ENCODE measurements at regions not wholly inside any gene's neighbourhood (a gene's known extent, or its start where the extent isn't known, plus 50 kb on each side); places are given as distances from the start of the nearest gene placed in this dataset.

DNA sequence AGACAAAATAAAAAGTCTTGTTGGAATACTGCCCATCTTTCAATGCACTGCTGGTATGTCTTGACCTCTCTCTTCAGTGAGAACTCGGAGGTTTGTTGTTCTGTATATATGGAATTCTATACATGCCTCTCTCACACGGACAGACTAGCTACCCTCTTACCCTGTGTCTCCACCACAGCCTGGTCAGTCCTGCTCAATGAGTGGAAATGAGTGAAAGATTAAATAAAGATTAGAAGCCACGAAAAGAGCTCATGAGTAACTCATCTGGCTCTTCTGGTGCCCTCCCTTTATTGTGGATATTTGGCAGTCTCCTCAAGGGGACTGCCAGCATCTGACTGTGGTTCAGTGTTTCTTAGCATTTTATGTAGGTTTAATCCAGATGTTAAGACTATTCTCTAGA lies 262.8 kb upstream of the MAP3K7 start:
- no peak for FAIRE-seq
- CTCF ChIA-PET: interaction anchor here (0.6 kb wide), 1 partner anchor 17 kb away, joined by 3 read pairs; no protein-coding TSS in a partner anchor

DNA sequence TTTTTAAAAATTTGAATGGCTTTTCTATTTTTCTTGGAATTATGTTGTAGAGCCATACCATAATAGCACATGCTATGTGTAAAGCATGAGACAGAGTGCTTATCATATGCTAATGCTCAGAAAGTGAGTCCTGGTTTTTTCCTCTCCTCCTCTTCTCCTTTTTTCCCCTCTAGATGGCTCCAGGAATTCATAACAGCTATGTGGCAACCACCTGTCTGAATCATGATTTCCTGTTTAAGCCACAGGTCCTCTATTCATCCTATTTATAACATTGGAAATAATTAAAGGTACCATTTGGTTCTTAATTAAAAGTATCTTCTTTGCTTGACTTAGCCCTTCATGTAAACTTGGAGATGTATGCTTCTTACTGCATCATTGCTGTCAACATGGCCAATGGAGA lies 260.0 kb upstream of the MAP3K7 start:
- H3K27ac ChIP-seq (ENCODE audit: control insufficient read depth, insufficient read depth): no peak overlapping the region
- no peaks in the 10 kb centered on the region for H3K27me3 ChIP-seq (replicated peaks in 1 of 2; ENCODE audit: control insufficient read depth in 2 of 2, insufficient read depth in 2 of 2, low read length in 1 of 2)
- no peak overlapping the region for H3K4me2 ChIP-seq (ENCODE audit: control insufficient read depth, insufficient read depth)
- FAIRE-seq (no peak), ATAC-seq (no peak), DNase-seq (ENCODE audit: low read depth, low spot score) (no peak)
- ChIA-PET RAD21 (ENCODE audit: unreplicated experiment) (no interaction called here), POLR2A (no interaction called here), SMC1A (ENCODE audit: uncharacterized antibody, unreplicated experiment) (no interaction called here), CTCF (no interaction called here)
- in situ Hi-C loops (cut with MboI): no loop called here
- no peaks in the 10 kb centered on the region for H4K20me1 ChIP-seq (ENCODE audit: control insufficient read depth, insufficient read depth)
- intact Hi-C loops (cut with micrococcal nuclease; ENCODE audit: unreplicated experiment): no loop called here
- H3K36me3 ChIP-seq (ENCODE audit: control insufficient read depth in 2 of 2, insufficient read depth in 2 of 2, low read length in 1 of 2): no peaks in the 10 kb centered on the region
- no peak overlapping the region for H3K4me3 ChIP-seq
- H3K4me1 ChIP-seq (ENCODE audit: control insufficient read depth, insufficient read depth, low read length): no peaks in the 10 kb centered on the region
- no peaks in the 10 kb centered on the region for H3K79me2 ChIP-seq (ENCODE audit: control insufficient read depth, insufficient read depth, low read length)
- H2AFZ ChIP-seq (ENCODE audit: control insufficient read depth, low read depth, low read length): no peak overlapping the region
- BruUV-seq (replicated peaks): no TSS peak
- H3K9ac ChIP-seq (ENCODE audit: control insufficient read depth, insufficient read depth, low read length): no peak overlapping the region
- no peaks in the 10 kb centered on the region for H3K9me3 ChIP-seq (replicated peaks; ENCODE audit: control insufficient read depth, insufficient read depth, low read length)
- no peak for TF ChIP-seq CEBPB (IDR thresholded peaks at IDR 0.05; ENCODE audit: borderline replicate concordance in 1 of 2, low read depth in 2 of 2, low read length in 2 of 2)
- TF ChIP-seq CBFB (IDR thresholded peaks at IDR 0.05; ENCODE audit: low read depth): no peak
- TF ChIP-seq NFIC (IDR thresholded peaks at IDR 0.05; ENCODE audit: low read depth, low read length): no peak
- no peak for TF ChIP-seq IKZF2 (IDR thresholded peaks at IDR 0.05)
- no peak for TF ChIP-seq HDAC6 (IDR thresholded peaks at IDR 0.05; ENCODE audit: unreplicated experiment)
- no peak for TF ChIP-seq ZNF274 (IDR thresholded peaks at IDR 0.05; ENCODE audit: insufficient read depth, insufficient read length)
- no peak for TF ChIP-seq TCF3 (IDR thresholded peaks at IDR 0.05; ENCODE audit: borderline replicate concordance, insufficient read depth, low read depth, low read length)
- TF ChIP-seq, protein P1, sequence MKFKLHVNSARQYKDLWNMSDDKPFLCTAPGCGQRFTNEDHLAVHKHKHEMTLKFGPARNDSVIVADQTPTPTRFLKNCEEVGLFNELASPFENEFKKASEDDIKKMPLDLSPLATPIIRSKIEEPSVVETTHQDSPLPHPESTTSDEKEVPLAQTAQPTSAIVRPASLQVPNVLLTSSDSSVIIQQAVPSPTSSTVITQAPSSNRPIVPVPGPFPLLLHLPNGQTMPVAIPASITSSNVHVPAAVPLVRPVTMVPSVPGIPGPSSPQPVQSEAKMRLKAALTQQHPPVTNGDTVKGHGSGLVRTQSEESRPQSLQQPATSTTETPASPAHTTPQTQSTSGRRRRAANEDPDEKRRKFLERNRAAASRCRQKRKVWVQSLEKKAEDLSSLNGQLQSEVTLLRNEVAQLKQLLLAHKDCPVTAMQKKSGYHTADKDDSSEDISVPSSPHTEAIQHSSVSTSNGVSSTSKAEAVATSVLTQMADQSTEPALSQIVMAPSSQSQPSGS (IDR thresholded peaks at IDR 0.05; ENCODE audit: low read length): no peak
- TF ChIP-seq RCOR1 (conservative IDR thresholded peaks at IDR 0.05; ENCODE audit: low read depth, low read length): no peak
- no peak for TF ChIP-seq SIN3A (IDR thresholded peaks at IDR 0.05; ENCODE audit: low read depth, low read length)
- no peak for TF ChIP-seq HDAC2 (IDR thresholded peaks at IDR 0.05)

More for the DNA sequence above, 262.8 kb upstream of the MAP3K7 start:
- RAD21 ChIA-PET (ENCODE audit: unreplicated experiment): no interaction called here
- no peak overlapping the region for H3K4me2 ChIP-seq (ENCODE audit: control insufficient read depth, insufficient read depth)
- intact Hi-C loops (cut with micrococcal nuclease; ENCODE audit: unreplicated experiment) (no loop called here), in situ Hi-C loops (cut with MboI) (no loop called here)
- DNase-seq (ENCODE audit: low read depth, low spot score) (no peak), ATAC-seq (no peak)
- POLR2A ChIA-PET: no interaction called here
- H2AFZ ChIP-seq (ENCODE audit: control insufficient read depth, low read depth, low read length): no peak overlapping the region
- H3K9me3 ChIP-seq (replicated peaks; ENCODE audit: control insufficient read depth, insufficient read depth, low read length): no peaks in the 10 kb centered on the region
- no peaks in the 10 kb centered on the region for H3K27me3 ChIP-seq (replicated peaks in 1 of 2; ENCODE audit: control insufficient read depth in 2 of 2, insufficient read depth in 2 of 2, low read length in 1 of 2)
- BruUV-seq (replicated peaks): no TSS peak
- no peak overlapping the region for H3K27ac ChIP-seq (ENCODE audit: control insufficient read depth, insufficient read depth)
- no peaks in the 10 kb centered on the region for H4K20me1 ChIP-seq (ENCODE audit: control insufficient read depth, insufficient read depth)
- no peak overlapping the region for H3K4me3 ChIP-seq
- SMC1A ChIA-PET (ENCODE audit: uncharacterized antibody, unreplicated experiment): interaction anchor here (1.2 to 1.3 kb wide), 2 partner anchors 11 to 15 kb away, joined by 3 read pairs; no protein-coding TSS in a partner anchor
- no peaks in the 10 kb centered on the region for H3K36me3 ChIP-seq (ENCODE audit: control insufficient read depth in 2 of 2, insufficient read depth in 2 of 2, low read length in 1 of 2)
- no peak overlapping the region for H3K9ac ChIP-seq (ENCODE audit: control insufficient read depth, insufficient read depth, low read length)
- H3K4me1 ChIP-seq (ENCODE audit: control insufficient read depth, insufficient read depth, low read length): no peaks in the 10 kb centered on the region
- 0% methylated on average over 3 of the region's 3 CpGs for WGBS (ENCODE audit: insufficient coverage, insufficient replicate concordance, low lambda C conversion rate, missing lambda C conversion rate)
- no peaks in the 10 kb centered on the region for H3K79me2 ChIP-seq (ENCODE audit: control insufficient read depth, insufficient read depth, low read length)
- TF ChIP-seq RAD51 (IDR thresholded peaks at IDR 0.05) (no peak), BACH1 (IDR thresholded peaks at IDR 0.05; ENCODE audit: borderline replicate concordance) (no peak), NBN (IDR thresholded peaks at IDR 0.05) (no peak), YBX1 (IDR thresholded peaks at IDR 0.05) (no peak), ZNF384 (IDR thresholded peaks at IDR 0.05; ENCODE audit: borderline replicate concordance, low read depth, low read length) (no peak), SMAD1 (IDR thresholded peaks at IDR 0.05; ENCODE audit: low read depth, partially characterized antibody) (no peak), CEBPB (IDR thresholded peaks at IDR 0.05; ENCODE audit: borderline replicate concordance in 1 of 2, low read depth in 2 of 2, low read length in 2 of 2) (no peak), ASH2L (IDR thresholded peaks at IDR 0.05; ENCODE audit: borderline replicate concordance, low read depth) (no peak), TCF12 (IDR thresholded peaks at IDR 0.05; ENCODE audit: low read depth, low read length) (no peak), MXI1 (IDR thresholded peaks at IDR 0.05; ENCODE audit: low read depth, low read length) (no peak), SRF (IDR thresholded peaks at IDR 0.05; ENCODE audit: low read depth in 2 of 2, low read length in 2 of 2) (no peak)
- TF ChIP-seq, protein P2, sequence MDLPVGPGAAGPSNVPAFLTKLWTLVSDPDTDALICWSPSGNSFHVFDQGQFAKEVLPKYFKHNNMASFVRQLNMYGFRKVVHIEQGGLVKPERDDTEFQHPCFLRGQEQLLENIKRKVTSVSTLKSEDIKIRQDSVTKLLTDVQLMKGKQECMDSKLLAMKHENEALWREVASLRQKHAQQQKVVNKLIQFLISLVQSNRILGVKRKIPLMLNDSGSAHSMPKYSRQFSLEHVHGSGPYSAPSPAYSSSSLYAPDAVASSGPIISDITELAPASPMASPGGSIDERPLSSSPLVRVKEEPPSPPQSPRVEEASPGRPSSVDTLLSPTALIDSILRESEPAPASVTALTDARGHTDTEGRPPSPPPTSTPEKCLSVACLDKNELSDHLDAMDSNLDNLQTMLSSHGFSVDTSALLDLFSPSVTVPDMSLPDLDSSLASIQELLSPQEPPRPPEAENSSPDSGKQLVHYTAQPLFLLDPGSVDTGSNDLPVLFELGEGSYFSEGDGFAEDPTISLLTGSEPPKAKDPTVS (IDR thresholded peaks at IDR 0.05; ENCODE audit: low read depth, low read length): no peak

Data from GM12878 (cell line).